Progenitor cell of endocrine pancreas (in vitro differentiated cells): ENCODE measurements at regions not wholly inside any gene's neighbourhood (a gene's known extent, or its start where the extent isn't known, plus 50 kb on each side); places are given as distances from the start of the nearest gene placed in this dataset.
"Not testable (repeated sequence)": the region's sequence is repeated elsewhere in the genome, so short reads cannot be mapped to it uniquely, and the experiment has no call there.

Experiments
- DNase-seq: peaks from one replicate; pipeline ENCODE4 v3.0.0; 2021; ENCODE audit warnings: low spot score; ENCODE audit not compliant: unreplicated experiment
- H3K27ac Mint-ChIP-seq: 2 replicates; pipeline ENCODE4 v1.8.0; 2021; ENCODE audit warnings: mild to moderate bottlenecking, moderate library complexity, mixed read lengths
- H3K27me3 Mint-ChIP-seq: 2 replicates; pipeline ENCODE4 v1.8.0; 2021; ENCODE audit warnings: mixed read lengths
- H3K36me3 Mint-ChIP-seq: 2 replicates; pipeline ENCODE4 v1.8.0; 2022; ENCODE audit warnings: mixed read lengths; ENCODE audit not compliant: insufficient read depth
- H3K4me1 Mint-ChIP-seq: 2 replicates; pipeline ENCODE4 v1.8.0; 2021; ENCODE audit warnings: low read depth, mixed read lengths
- H3K4me3 Mint-ChIP-seq: 2 replicates; pipeline ENCODE4 v1.8.0; 2021; ENCODE audit warnings: low read depth, mild to moderate bottlenecking, moderate library complexity, mixed read lengths
- H3K9me3 Mint-ChIP-seq: 2 replicates; pipeline ENCODE4 v1.8.0; 2021; ENCODE audit warnings: low read depth, mixed read lengths
- TF ChIP-seq, protein P1 (sequence below): fragments of 200-600 bp; sonication (generic); IDR thresholded peaks from one replicate; pipeline ENCODE4 v1.5.0; 2021; ENCODE audit warnings: antibody characterized with exemption, mild to moderate bottlenecking; ENCODE audit not compliant: unreplicated experiment

DNA sequence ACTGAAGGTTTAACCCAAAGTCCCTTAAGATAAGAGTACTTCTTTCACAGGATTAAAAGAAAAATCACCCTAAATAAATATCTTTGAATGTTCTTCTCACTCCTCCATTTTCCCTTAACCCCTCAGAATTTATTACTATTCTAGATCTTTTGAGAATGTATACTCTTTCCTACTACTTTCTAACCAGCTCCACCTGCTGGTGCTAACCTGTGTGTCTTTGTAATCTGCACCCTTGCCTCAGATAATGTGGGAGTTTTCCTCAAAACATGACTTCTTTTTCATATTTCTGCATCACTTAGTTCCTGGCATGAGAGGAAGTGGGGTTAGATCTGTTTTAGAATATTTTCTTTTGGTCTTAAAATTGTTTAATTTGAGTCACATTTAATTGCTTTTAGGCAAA, 394.2 kb downstream of the BMP2 start:
- Mint-ChIP-seq H3K36me3 (no peaks in the 10 kb centered on the region), H3K27ac (no peak overlapping the region)

DNA sequence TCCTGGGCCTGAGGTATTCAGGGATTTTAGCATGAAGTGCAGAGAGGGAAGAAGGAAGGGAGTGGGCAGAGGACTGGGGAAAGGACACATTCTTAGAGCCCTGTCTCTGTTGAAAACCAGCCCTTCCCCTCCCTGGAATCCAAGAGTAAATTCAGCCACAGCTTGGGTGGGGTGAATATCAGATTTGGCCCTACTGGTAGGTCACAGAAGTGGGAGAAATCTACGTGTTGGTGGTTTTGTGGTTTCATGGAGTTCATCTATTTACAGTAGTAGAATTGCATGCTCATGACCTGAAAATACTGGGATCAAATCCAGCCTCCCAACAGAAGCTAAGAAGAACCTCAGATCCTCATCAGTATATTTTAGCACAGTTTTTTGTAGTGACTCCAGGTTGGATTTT, 404.4 kb downstream of the BMP2 start:
- TF ChIP-seq, protein P1, sequence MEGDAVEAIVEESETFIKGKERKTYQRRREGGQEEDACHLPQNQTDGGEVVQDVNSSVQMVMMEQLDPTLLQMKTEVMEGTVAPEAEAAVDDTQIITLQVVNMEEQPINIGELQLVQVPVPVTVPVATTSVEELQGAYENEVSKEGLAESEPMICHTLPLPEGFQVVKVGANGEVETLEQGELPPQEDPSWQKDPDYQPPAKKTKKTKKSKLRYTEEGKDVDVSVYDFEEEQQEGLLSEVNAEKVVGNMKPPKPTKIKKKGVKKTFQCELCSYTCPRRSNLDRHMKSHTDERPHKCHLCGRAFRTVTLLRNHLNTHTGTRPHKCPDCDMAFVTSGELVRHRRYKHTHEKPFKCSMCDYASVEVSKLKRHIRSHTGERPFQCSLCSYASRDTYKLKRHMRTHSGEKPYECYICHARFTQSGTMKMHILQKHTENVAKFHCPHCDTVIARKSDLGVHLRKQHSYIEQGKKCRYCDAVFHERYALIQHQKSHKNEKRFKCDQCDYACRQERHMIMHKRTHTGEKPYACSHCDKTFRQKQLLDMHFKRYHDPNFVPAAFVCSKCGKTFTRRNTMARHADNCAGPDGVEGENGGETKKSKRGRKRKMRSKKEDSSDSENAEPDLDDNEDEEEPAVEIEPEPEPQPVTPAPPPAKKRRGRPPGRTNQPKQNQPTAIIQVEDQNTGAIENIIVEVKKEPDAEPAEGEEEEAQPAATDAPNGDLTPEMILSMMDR: no peak
- H3K4me1 Mint-ChIP-seq: no peaks in the 10 kb centered on the region
- no peaks in the 10 kb centered on the region for H3K36me3 Mint-ChIP-seq
- no peak overlapping the region for H3K27ac Mint-ChIP-seq
- no peak for DNase-seq
- no peaks in the 10 kb centered on the region for H3K27me3 Mint-ChIP-seq
- H3K9me3 Mint-ChIP-seq: no peaks in the 10 kb centered on the region
- no peak overlapping the region for H3K4me3 Mint-ChIP-seq

More for the DNA sequence above, 394.2 kb downstream of the BMP2 start:
- TF ChIP-seq, protein P1: peak; percentile 67
- DNase-seq: no peak
- Mint-ChIP-seq H3K9me3 (no peaks in the 10 kb centered on the region), H3K4me1 (no peaks in the 10 kb centered on the region), H3K4me3 (no peak overlapping the region), H3K27me3 (no peaks in the 10 kb centered on the region)

DNA sequence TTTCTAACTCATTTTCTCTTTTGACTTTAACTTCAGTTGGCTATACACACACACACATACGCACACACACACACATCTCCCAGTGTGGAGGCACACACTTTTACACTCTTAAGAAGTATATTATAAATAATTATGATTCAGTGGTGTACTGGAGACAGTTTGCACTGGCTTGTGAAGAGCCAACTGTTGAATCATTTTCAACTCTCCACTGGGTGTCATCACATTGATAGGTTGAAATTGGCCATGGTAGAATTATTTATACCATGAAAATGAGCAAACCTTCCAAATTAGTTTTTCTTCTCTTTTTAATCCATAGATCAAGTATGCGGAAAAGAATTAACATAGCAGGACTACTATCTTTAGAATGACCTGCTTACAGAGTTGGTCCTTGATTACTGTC, 407.1 kb downstream of the BMP2 start:
- H3K27ac Mint-ChIP-seq: no peak overlapping the region
- no peaks in the 10 kb centered on the region for H3K36me3 Mint-ChIP-seq
- no peaks in the 10 kb centered on the region for H3K27me3 Mint-ChIP-seq
- no peak overlapping the region for H3K4me3 Mint-ChIP-seq
- H3K9me3 Mint-ChIP-seq: peaks cover 8% of the 10 kb centered on the region
- H3K4me1 Mint-ChIP-seq: no peaks in the 10 kb centered on the region
- TF ChIP-seq, protein P1: no peak
- DNase-seq: no peak

DNA sequence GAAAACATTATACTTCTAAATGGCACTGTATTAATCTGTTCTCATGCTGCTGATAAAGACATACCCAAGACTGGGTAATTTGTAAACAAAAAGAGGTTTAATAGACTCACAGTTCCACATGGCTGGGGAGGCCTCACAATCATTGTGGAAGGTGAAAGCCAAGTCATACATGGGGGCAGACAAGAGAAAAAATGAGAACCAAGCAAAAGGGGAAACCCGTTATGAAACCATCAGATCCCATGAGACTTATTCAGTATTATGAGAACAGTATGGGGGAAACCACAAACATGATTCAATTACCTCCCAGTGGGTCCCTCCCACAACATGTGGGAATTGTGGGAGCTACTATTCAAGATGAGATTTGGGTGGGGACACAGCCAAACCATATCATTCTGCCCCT, 408.3 kb downstream of the BMP2 start:
- not testable (repeated sequence) for DNase-seq, H3K36me3 Mint-ChIP-seq, H3K27me3 Mint-ChIP-seq, H3K27ac Mint-ChIP-seq, H3K4me3 Mint-ChIP-seq, H3K4me1 Mint-ChIP-seq
- peaks cover 16% of the 10 kb centered on the region for H3K9me3 Mint-ChIP-seq

DNA sequence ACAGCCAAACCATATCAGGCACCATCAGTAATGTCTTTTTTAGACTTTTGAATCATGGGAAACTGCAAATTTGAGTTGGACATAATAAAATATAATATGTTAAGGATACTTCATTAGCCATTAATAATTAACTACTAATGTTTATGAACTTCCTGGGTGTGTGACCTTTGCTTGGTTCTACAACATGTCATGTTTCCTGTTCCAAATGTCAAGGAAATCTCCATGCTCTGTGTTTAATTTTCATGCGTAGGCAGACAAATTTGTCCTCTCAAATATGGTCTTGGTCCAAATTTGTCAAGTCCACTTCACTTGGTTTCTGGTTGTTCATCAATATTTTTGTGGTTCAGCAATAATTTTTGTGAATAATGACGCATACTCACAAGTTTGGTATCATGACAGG, 410.5 kb downstream of the BMP2 start:
- Mint-ChIP-seq H3K4me3 (no peak overlapping the region), H3K36me3 (no peaks in the 10 kb centered on the region), H3K9me3 (peaks cover 19% of the 10 kb centered on the region), H3K27ac (no peak overlapping the region), H3K27me3 (no peaks in the 10 kb centered on the region), H3K4me1 (no peaks in the 10 kb centered on the region)
- TF ChIP-seq, protein P1: no peak
- no peak for DNase-seq

DNA sequence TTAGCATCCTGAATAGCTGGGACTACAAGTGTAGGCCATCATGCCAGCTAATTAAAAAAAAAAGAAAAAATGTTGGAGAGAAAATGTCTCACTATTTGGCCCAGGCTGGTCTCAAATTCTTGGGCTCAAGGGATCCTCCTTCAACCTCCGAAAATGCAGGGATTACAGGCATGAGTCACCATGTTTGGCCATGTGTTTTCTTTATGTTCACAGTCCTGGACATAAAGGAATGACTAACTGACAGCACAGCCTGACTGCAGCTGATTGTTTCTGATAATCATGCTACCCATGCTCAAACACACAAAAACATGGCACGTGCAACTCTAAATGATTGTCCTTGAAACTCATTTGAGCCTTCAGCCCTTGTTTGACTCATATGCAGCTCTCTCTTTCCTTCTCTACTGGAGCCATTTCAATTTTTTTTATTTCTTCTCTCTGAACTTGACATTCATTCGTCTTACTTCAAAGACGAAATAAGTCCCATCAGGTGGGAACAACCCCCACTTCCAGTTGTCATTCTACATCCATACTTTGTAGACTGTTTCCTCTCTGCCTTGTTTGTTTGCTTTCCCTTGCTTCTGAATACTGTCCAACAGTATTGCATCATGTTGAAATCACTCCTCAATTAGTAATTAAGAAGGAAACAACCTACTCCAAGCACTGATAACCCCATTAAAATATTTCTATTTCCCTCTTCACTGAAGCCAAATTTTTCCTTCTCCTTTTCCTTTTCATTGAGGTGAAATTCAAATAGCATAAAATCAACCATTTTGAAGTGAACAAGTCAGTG, 413.0 kb downstream of the BMP2 start:
- Mint-ChIP-seq H3K4me3 (no peak overlapping the region), H3K4me1 (no peaks in the 10 kb centered on the region), H3K27ac (no peak overlapping the region), H3K36me3 (no peaks in the 10 kb centered on the region), H3K9me3 (peaks cover 19% of the 10 kb centered on the region), H3K27me3 (no peaks in the 10 kb centered on the region)
- TF ChIP-seq, protein P1: no peak
- DNase-seq: no peak
